ENCODE measurements at regions not wholly inside any gene's neighbourhood (a gene's known extent, or its start where the extent isn't known, plus 50 kb on each side); places are given as distances from the start of the nearest gene placed in this dataset.

DNA sequence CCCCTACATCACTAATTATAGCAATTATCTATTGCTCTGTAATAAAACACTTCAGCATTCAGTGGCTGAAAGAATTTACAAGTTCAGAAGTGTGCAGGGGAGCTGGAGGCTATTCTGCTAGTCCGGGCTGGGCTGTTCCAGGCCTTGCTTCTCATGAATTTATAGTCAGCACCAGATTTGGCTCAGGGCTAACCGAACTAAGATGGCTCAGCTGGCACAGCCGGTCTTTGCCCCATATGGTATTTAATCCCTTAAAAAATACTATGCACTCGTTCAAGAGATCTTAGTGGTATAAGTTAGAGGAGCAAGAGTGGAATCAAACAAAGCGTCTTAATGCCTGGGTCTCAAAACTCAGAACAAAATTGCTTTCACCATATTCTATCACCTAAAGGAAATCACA lies 932.9 kb downstream of the XPNPEP1 start:
- no peak overlapping the region for H3K27ac ChIP-seq (ENCODE audit: low read length)
- H3K79me2 ChIP-seq (replicated peaks; ENCODE audit: insufficient read depth, low read length), result no peaks in the 10 kb centered on the region
- no peak overlapping the region for H3K9ac ChIP-seq (ENCODE audit: low read length)
- no peaks in the 10 kb centered on the region for H3K36me3 ChIP-seq (ENCODE audit: insufficient read depth, low read length)
- no peaks in the 10 kb centered on the region for H3K27me3 ChIP-seq (ENCODE audit: insufficient read depth, low read depth, low read length)
- no peaks in the 10 kb centered on the region for H4K20me1 ChIP-seq (ENCODE audit: insufficient read depth)
- no peak overlapping the region for H3K4me3 ChIP-seq (ENCODE audit: low read length)
- no peaks in the 10 kb centered on the region for H3K9me3 ChIP-seq (ENCODE audit: low read length)
- no peaks in the 10 kb centered on the region for H3F3A ChIP-seq (ENCODE audit: insufficient read depth, low read length, poor library complexity, severe bottlenecking)
- no peak overlapping the region for H3K4me2 ChIP-seq (ENCODE audit: low read length)
- H2AFZ ChIP-seq (ENCODE audit: low read depth, low read length), result no peak overlapping the region
- no peak for TF ChIP-seq RAD21 (conservative IDR thresholded peaks at IDR 0.05)
- TF ChIP-seq, protein P1, sequence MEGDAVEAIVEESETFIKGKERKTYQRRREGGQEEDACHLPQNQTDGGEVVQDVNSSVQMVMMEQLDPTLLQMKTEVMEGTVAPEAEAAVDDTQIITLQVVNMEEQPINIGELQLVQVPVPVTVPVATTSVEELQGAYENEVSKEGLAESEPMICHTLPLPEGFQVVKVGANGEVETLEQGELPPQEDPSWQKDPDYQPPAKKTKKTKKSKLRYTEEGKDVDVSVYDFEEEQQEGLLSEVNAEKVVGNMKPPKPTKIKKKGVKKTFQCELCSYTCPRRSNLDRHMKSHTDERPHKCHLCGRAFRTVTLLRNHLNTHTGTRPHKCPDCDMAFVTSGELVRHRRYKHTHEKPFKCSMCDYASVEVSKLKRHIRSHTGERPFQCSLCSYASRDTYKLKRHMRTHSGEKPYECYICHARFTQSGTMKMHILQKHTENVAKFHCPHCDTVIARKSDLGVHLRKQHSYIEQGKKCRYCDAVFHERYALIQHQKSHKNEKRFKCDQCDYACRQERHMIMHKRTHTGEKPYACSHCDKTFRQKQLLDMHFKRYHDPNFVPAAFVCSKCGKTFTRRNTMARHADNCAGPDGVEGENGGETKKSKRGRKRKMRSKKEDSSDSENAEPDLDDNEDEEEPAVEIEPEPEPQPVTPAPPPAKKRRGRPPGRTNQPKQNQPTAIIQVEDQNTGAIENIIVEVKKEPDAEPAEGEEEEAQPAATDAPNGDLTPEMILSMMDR (IDR thresholded peaks at IDR 0.05; ENCODE audit: poor library complexity, severe bottlenecking), result no peak
- no peak for TF ChIP-seq TAF1 (IDR thresholded peaks at IDR 0.05; ENCODE audit: low read depth)
- TF ChIP-seq, protein P2, sequence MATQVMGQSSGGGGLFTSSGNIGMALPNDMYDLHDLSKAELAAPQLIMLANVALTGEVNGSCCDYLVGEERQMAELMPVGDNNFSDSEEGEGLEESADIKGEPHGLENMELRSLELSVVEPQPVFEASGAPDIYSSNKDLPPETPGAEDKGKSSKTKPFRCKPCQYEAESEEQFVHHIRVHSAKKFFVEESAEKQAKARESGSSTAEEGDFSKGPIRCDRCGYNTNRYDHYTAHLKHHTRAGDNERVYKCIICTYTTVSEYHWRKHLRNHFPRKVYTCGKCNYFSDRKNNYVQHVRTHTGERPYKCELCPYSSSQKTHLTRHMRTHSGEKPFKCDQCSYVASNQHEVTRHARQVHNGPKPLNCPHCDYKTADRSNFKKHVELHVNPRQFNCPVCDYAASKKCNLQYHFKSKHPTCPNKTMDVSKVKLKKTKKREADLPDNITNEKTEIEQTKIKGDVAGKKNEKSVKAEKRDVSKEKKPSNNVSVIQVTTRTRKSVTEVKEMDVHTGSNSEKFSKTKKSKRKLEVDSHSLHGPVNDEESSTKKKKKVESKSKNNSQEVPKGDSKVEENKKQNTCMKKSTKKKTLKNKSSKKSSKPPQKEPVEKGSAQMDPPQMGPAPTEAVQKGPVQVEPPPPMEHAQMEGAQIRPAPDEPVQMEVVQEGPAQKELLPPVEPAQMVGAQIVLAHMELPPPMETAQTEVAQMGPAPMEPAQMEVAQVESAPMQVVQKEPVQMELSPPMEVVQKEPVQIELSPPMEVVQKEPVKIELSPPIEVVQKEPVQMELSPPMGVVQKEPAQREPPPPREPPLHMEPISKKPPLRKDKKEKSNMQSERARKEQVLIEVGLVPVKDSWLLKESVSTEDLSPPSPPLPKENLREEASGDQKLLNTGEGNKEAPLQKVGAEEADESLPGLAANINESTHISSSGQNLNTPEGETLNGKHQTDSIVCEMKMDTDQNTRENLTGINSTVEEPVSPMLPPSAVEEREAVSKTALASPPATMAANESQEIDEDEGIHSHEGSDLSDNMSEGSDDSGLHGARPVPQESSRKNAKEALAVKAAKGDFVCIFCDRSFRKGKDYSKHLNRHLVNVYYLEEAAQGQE (IDR thresholded peaks at IDR 0.05; ENCODE audit: borderline replicate concordance), result no peak
- TF ChIP-seq EP300 (conservative IDR thresholded peaks at IDR 0.05; ENCODE audit: poor library complexity, severe bottlenecking), result no peak
- no peak for TF ChIP-seq EZH2 (IDR thresholded peaks at IDR 0.05; ENCODE audit: borderline replicate concordance, insufficient read depth, low read length, poor library complexity, severe bottlenecking)
- no peak for TF ChIP-seq SMC3 (conservative IDR thresholded peaks at IDR 0.05; ENCODE audit: poor library complexity)
- no peak for TF ChIP-seq POLR2AphosphoS5 (IDR thresholded peaks at IDR 0.05)
- TF ChIP-seq MXI1 (conservative IDR thresholded peaks at IDR 0.05; ENCODE audit: poor library complexity, severe bottlenecking), result no peak
- no peaks in the 10 kb centered on the region for H3K9me2 ChIP-seq (ENCODE audit: insufficient read depth, low read length)

- Histone ChIP-seq H3F3A (ENCODE audit: insufficient read depth, low read length, poor library complexity, severe bottlenecking) (no peaks in the 10 kb centered on the region), H2AFZ (ENCODE audit: low read depth, low read length) (no peak overlapping the region), H3K27ac (ENCODE audit: low read length) (no peak overlapping the region), H3K9me2 (ENCODE audit: insufficient read depth, low read length) (no peaks in the 10 kb centered on the region), H3K36me3 (ENCODE audit: insufficient read depth, low read length) (no peaks in the 10 kb centered on the region), H3K4me3 (ENCODE audit: low read length) (no peak overlapping the region), H3K9me3 (ENCODE audit: low read length) (no peaks in the 10 kb centered on the region), H3K4me2 (ENCODE audit: low read length) (no peak overlapping the region), H4K20me1 (ENCODE audit: insufficient read depth) (no peaks in the 10 kb centered on the region), H3K79me2 (replicated peaks; ENCODE audit: insufficient read depth, low read length) (no peaks in the 10 kb centered on the region), H3K9ac (ENCODE audit: low read length) (no peak overlapping the region), H3K27me3 (ENCODE audit: insufficient read depth, low read depth, low read length) (no peaks in the 10 kb centered on the region)
- TF ChIP-seq TAF1 (IDR thresholded peaks at IDR 0.05; ENCODE audit: low read depth) (no peak), MXI1 (conservative IDR thresholded peaks at IDR 0.05; ENCODE audit: poor library complexity, severe bottlenecking) (no peak), EP300 (conservative IDR thresholded peaks at IDR 0.05; ENCODE audit: poor library complexity, severe bottlenecking) (no peak), EZH2 (IDR thresholded peaks at IDR 0.05; ENCODE audit: borderline replicate concordance, insufficient read depth, low read length, poor library complexity, severe bottlenecking) (no peak), POLR2AphosphoS5 (IDR thresholded peaks at IDR 0.05) (no peak), RAD21 (conservative IDR thresholded peaks at IDR 0.05) (no peak), SMC3 (conservative IDR thresholded peaks at IDR 0.05; ENCODE audit: poor library complexity) (no peak)
- TF ChIP-seq, protein P1 (IDR thresholded peaks at IDR 0.05; ENCODE audit: poor library complexity, severe bottlenecking), result no peak
- TF ChIP-seq, protein P2 (IDR thresholded peaks at IDR 0.05; ENCODE audit: borderline replicate concordance), result no peak
Measured at GRCh38 chr10:108989976-108990375, 933.3 kb downstream of the XPNPEP1 start.
